ENCODE measurements at regions not wholly inside any gene's neighbourhood (a gene's known extent, or its start where the extent isn't known, plus 50 kb on each side); places are given as distances from the start of the nearest gene placed in this dataset.

DNA sequence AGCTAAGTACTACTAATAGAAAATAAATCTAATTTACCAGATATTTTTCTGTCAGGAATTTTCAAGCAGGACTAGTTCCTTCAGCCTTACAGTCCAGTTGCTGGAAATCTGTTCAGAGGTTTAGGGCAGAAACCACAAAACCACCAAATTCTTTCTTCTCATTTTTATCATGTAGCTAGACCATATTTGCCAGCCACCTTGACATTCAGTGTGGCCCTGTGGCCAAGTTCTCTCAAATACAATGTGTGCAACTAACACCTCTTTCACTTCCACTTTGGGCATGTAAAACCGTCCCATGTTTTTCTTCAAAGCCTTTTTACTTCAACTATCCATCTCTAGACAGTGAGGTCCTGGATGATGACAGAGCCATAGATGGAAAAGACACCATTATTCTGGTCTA lies 1133.2 kb upstream of the CDH18 start:
- TF ChIP-seq, protein P1, sequence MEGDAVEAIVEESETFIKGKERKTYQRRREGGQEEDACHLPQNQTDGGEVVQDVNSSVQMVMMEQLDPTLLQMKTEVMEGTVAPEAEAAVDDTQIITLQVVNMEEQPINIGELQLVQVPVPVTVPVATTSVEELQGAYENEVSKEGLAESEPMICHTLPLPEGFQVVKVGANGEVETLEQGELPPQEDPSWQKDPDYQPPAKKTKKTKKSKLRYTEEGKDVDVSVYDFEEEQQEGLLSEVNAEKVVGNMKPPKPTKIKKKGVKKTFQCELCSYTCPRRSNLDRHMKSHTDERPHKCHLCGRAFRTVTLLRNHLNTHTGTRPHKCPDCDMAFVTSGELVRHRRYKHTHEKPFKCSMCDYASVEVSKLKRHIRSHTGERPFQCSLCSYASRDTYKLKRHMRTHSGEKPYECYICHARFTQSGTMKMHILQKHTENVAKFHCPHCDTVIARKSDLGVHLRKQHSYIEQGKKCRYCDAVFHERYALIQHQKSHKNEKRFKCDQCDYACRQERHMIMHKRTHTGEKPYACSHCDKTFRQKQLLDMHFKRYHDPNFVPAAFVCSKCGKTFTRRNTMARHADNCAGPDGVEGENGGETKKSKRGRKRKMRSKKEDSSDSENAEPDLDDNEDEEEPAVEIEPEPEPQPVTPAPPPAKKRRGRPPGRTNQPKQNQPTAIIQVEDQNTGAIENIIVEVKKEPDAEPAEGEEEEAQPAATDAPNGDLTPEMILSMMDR (conservative IDR thresholded peaks at IDR 0.05): no peak
- TF ChIP-seq ZFX (IDR thresholded peaks at IDR 0.05): no peak
